Suppressor macrophage (primary cell): ENCODE measurements at regions not wholly inside any gene's neighbourhood (a gene's known extent, or its start where the extent isn't known, plus 50 kb on each side); places are given as distances from the start of the nearest gene placed in this dataset.
A peak's percentile ranks its signal among the peaks of the same experiment; 100 is the strongest.

ENCODE experiments used
- DNase-seq, 4 experiments: peaks; one replicate each; pipeline ENCODE4 v3.0.0-alpha.2; 2020 to 2022

GRCh38 chr20:6886065-6886729 is 118.7 kb downstream of the BMP2 start:
- no peak for DNase-seq

DNA sequence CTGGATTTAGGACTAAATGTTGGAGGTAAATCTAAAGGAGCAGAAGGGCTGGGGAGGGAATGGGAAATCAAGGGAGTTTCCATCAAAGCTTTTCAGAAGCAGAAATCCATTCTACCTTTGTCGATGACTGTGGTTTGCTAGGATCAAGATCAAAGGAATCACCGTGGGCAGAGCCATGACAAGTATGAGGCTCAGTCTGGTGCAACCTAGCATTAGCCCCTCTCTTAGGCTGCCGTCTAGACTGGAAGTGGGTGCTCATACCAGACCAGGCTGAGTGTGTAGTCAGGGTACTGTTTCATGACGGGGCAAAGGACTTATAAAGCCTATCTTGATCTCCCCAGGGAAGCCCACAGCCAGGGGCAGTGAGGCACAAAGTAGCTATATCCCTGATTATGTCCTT is 120.5 kb downstream of the BMP2 start:
- DNase-seq, result no peak

DNA sequence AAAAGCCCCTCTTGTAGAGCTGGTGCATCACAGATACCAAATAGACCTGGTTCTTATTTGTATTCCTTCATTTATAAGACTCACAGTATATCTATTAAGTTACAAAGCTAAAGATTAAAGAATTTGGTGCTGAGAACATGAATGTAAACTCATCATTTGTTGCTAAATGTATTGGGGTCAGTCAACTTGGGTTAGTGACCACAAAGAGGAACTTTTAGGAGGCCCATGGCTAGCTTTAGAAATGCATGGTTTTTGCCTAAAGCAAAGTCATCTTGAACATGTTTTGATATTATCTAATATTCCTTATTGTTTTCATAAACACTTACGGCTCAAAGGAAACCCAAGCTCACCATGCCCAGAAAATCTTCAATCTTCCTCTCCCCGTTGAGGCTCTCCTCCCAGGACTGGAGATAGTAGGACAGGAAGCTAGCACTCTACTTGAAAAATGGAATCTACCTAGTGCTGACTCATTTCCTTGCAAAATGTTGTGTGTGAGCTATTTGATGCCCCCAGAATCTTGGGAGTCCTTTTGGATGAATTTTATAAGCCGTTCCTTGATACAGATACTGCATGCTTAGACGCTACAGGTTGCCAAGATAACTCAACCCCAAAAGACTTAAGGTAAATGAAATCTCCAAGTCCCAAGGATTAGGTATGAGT is 121.4 kb downstream of the BMP2 start:
- peak; percentile 14 to 57 (median 28) for DNase-seq

- DNase-seq, result no peak
These were observed 125.2 kb downstream of the BMP2 start for GRCh38 chr20:6892724-6893123.

- no peak for DNase-seq
These were observed 131.4 kb downstream of the BMP2 start for GRCh38 chr20:6898928-6899327.

GRCh38 chr20:6906871-6907270 is 139.4 kb downstream of the BMP2 start:
- no peak for DNase-seq

GRCh38 chr20:6908673-6909072 is 141.2 kb downstream of the BMP2 start:
- DNase-seq, result no peak

DNA sequence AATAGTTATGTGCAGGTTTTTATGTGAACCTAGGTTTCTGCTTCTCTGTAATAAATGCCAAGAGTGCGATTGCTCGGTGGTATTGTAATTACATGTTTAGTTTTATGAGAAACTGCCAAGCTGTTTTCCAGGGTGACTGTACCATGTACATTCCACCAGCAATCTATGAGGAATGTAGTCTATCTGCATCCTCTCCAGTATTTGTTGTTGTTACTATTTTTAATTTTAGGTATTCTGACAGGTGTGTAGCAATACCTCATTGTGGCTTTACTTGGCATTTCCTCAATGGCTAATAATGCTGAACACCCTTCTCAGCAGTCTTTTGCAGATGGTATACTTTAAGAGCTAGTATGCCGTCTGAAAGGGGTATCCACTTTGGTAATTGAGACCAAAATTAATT is 142.1 kb downstream of the BMP2 start:
- no peak for DNase-seq

DNA sequence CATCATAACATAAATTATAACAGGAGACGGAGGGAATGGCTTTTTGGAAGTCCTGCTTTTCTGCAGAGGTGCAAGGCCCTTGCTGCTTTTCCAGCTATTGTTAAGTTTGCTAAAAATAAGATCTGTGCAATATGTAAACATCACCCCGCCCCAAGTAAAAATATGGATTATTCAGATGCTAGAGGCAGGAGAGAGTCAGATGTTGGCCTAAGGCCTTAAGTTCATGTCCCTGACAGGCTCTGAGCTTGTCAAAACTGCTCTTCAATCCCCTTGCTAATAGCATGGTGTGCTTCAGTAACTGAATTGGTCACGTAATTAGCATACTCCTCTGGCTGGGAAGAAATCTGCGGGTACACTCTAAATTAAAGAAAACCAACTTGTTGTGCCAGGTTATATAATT is 147.5 kb downstream of the BMP2 start:
- no peak for DNase-seq

DNA sequence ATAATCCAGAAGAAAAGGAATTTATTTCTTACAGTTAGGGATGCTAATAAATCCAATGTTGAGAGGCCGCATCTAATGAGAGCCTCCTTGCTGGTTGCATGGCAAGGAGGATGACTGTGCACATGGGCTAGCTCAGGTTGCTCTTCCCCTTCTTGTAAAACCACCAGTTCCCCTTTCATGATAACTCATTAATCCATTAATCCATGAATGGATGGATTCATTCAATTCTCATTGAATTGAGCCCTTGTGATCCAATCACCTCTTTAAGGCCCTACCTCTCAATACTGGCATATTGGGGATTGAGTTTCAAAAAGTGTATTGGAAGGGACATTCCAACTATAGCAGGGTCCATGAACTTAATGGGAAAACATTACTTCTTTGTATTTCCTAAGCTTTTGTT is 149.5 kb downstream of the BMP2 start:
- no peak for DNase-seq

GRCh38 chr20:6919792-6920468 is 152.4 kb downstream of the BMP2 start:
- DNase-seq, result no peak

DNA sequence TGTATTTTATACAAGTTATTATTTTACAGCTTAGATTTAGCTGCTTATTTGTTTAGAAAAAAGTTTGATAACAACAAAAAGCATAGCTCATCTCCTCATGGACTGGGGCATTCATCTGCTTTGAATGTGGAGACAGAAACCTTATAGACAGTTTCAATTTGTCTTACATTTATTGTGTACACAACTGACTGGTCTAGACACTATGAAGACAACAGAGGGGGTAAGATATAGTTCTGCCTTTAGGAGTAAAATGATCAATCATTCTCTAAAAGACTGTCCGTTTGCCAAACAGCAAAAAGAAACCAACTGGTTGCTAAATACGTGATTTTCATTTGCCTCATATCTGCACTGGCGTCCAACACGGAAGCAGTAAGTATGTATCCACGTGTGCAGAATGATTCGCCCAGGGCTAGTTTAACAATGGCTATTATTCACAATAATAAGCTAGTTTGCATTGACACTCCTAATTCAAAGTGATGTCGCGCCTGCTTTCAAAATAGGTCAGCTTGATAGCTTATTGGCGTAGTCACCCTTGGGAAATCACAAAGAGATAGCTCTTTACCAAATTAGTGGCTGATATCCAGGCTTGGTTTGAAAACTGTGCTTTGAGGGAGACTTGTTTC is 153.6 kb downstream of the BMP2 start:
- DNase-seq, result no peak

DNA sequence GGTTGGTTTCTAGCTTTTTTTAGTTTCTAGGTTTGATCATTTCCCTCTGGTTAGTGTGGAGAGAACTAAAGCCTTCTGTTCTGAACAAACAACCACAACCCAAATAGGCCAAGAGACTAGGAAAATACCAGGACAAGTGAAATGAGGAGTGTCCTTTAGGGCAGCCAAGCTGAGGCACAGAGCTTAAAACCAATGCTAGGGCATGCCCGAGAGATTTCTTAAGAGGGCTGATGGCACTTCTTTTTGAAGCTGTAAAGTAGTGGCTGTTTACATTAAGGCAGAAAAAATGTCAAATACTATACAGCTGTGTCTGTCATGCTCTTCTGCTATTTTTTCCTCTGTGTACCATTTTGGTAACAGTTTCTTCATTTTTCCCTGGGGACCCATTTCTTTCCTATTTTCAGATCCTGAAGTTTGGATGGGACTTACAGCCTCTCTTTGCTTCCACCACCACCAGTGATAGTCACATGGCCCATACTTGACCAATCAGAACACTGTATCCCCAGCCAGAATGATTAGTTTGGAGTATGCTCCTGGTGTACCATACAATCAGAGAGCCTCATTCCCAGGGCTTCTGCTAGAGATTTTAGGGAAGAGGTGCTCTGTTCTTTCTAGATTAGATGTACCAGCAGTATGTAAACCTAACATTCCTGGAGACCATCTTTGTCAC is 154.4 kb downstream of the BMP2 start:
- DNase-seq, result no peak

DNA sequence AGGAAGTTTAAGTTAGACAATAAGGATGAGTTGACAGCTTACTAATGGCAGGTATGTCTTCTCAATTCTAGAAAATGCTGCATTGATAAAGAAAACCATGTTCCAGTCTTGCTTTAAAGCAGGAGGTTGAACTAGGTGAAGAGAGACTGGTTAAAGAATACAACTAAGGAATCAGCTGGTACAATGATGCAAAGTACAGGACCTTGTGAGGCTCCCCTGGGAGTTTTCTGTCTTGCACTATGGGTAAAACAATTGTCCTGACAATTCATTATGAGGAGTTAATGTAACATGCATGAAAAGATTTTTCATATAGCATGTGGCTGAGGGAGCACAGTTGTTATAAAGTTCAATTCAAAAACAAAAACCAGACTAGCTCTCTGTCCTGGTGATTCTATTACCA is 157.2 kb downstream of the BMP2 start:
- DNase-seq, result no peak

DNA sequence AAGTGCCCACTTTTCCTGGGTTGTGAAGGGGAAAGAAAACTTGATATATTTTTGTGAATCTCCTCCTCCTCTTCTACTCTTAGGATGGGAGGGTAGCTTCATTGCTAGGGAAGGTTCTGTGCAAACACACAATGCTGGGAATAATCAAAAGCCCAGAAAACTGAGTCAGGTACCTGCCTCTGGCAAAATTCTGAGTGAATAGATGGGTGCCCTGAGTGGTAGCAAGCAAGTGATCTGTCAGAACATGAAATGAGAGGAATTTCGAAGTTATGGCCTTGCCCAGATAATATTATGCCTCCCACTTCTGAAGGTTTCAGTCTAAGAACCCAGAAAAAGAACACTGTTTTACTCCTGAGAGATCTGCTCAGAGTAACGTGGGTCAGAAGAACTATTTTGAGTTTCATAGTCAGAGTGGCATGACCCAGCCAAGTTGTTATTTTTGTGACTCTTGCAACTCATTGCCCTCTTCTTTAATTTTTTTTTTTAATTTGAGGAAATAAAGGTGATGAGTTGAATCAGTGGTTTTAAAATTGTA is 158.3 kb downstream of the BMP2 start:
- no peak for DNase-seq

GRCh38 chr20:6940048-6940447 is 172.6 kb downstream of the BMP2 start:
- peak; percentile 50 to 66 (median 56) for DNase-seq

DNA sequence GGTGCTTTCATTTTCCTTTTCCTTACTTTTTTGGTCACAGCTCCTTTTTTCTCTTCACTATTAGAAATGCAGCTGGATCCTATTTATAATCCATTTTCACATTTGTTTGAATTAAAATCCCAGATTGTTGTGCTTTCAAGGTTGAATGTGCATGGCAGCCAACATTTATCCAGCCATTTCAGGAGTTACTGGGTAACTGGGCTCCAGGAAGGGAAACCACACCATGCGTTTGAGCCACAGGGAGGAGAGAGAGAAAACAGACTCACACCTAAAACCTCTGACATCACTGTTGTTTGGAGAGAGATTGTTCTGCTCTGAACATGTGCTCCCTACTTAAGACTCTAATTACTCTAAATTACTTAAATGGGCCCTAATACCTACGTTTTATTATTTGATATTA is 173.4 kb downstream of the BMP2 start:
- no peak for DNase-seq

GRCh38 chr20:6941571-6941970 is 174.1 kb downstream of the BMP2 start:
- no peak for DNase-seq

DNA sequence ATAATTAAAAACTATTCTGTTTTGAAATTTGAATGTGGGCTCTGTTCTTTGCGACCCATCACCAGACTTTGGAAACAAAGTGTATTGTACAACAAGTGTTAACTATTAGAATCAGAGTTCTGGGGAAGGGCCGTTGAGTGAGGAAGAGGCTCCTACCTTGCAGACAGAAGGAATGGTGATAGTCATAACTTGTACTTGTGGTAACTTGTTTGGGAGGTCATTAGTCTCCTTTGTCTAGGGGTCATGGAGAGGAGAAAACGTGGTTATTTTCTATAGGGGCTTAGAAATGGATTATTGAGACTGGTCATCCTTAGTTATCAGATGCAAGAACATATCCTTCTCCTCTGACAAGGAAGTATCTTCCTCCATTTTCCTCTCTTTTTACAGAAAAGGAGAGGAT is 174.8 kb downstream of the BMP2 start:
- DNase-seq, result no peak

- no peak for DNase-seq
These were observed 176.8 kb downstream of the BMP2 start for GRCh38 chr20:6944292-6944691.

GRCh38 chr20:6953611-6954010 is 186.1 kb downstream of the BMP2 start:
- no peak for DNase-seq

DNA sequence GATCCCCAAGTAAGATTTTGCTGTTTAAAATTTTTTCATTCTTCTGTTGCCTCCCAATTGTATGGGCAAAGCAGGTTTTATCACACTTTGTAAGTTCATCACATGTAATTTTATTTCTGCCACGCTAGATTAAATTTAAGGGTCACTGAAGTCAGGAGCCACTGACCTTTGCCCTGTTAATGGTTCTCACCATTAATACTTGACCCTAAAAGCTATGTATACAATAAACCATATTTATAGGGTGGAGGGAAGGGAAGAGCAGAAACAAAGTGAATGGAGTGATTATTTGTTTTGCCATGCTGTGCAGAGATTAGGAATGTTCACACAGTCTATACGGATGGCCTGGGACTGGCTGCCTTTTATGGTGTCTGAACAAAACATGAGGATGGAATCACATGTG is 186.7 kb downstream of the BMP2 start:
- no peak for DNase-seq

GRCh38 chr20:6956056-6956455 is 188.6 kb downstream of the BMP2 start:
- peak; percentile 26 to 84 (median 59) for DNase-seq
